ENCODE measurements at regions not wholly inside any gene's neighbourhood (a gene's known extent, or its start where the extent isn't known, plus 50 kb on each side); places are given as distances from the start of the nearest gene placed in this dataset.

DNA sequence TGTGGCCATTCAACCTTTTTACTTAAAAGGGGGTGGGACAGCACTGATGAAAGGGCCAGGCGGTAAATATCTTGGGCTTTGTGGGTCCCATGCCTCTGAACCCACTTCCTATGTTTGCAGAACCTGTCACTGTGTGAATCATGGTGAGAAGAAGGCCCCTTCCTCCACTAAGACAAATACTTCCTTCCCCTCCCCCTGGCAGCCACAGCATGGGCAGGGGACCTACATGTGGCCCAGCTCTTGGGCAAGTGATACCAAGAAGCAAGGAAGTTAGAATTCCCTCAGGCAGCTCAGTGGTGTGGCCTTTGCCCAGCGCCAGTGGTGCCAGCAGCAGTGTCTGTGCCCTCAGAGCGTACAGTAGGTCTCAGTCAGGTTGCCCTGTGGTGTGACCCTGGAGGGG, 168.6 kb downstream of the TRIM33 start:
- H3K4me3 Mint-ChIP-seq, result no peak overlapping the region
- H3K27me3 Mint-ChIP-seq (ENCODE audit: low read depth), result peaks cover 8% of the 10 kb centered on the region
- peaks cover 18% of the 10 kb centered on the region for H3K4me1 Mint-ChIP-seq
- TF ChIP-seq, protein P1, sequence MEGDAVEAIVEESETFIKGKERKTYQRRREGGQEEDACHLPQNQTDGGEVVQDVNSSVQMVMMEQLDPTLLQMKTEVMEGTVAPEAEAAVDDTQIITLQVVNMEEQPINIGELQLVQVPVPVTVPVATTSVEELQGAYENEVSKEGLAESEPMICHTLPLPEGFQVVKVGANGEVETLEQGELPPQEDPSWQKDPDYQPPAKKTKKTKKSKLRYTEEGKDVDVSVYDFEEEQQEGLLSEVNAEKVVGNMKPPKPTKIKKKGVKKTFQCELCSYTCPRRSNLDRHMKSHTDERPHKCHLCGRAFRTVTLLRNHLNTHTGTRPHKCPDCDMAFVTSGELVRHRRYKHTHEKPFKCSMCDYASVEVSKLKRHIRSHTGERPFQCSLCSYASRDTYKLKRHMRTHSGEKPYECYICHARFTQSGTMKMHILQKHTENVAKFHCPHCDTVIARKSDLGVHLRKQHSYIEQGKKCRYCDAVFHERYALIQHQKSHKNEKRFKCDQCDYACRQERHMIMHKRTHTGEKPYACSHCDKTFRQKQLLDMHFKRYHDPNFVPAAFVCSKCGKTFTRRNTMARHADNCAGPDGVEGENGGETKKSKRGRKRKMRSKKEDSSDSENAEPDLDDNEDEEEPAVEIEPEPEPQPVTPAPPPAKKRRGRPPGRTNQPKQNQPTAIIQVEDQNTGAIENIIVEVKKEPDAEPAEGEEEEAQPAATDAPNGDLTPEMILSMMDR (IDR thresholded peaks at IDR 0.05; ENCODE audit: unreplicated experiment), result no peak
- H3K9me3 Mint-ChIP-seq, result peaks cover 3% of the 10 kb centered on the region
- DNase-seq (ENCODE audit: low spot score in 2 of 2, unreplicated experiment in 2 of 2), result no peak
- H3K36me3 Mint-ChIP-seq, result no peaks in the 10 kb centered on the region
- no peak overlapping the region for H3K27ac Mint-ChIP-seq

DNA sequence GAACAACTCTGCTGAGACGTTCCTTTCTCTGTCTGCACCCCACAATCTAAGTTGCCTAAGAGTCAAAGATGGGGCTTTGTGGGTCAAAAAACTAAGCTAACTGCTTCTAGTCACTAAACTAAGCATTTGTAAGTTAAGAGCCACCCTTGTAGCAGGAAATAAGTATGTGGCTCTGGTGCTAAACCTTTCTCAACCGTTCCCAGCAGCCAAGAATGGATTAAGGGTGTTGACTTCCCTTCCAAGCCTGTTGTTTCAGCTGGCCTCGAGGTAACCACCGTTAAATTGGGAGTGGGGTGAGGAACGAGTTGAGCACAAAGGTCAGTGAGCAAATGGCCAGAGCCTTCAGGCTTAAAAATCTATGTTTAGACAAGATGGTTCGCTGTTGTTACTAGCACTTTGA, 169.1 kb downstream of the TRIM33 start:
- Mint-ChIP-seq H3K4me1 (peaks cover 18% of the 10 kb centered on the region), H3K27me3 (ENCODE audit: low read depth) (peaks cover 8% of the 10 kb centered on the region), H3K9me3 (peaks cover 3% of the 10 kb centered on the region), H3K36me3 (no peaks in the 10 kb centered on the region), H3K27ac (no peak overlapping the region), H3K4me3 (no peak overlapping the region)
- TF ChIP-seq, protein P1 (IDR thresholded peaks at IDR 0.05; ENCODE audit: unreplicated experiment), result no peak
- DNase-seq (ENCODE audit: low spot score in 2 of 2, unreplicated experiment in 2 of 2), result no peak

DNA sequence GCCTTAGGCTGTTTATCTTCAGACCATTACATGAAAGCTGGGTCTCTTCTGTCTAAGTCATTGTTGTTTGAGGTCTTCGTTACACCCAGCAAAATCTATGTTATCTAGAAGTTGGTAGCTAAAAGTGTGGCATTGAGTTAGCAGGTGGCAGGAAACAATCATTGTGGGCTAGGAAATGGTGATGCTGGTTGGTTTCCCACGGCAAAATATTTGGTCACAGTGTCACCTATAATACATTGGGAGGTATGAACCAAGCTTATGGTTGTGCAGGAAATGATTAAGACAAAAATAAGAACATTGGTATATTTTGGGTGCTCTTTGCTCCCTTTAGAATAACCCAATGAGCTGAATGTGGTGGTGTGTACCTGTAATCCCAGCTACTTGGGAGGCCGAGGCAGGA, 169.7 kb downstream of the TRIM33 start:
- TF ChIP-seq, protein P1 (IDR thresholded peaks at IDR 0.05; ENCODE audit: unreplicated experiment), result no peak
- Mint-ChIP-seq H3K9me3 (peaks cover 3% of the 10 kb centered on the region), H3K27ac (no peak overlapping the region), H3K27me3 (ENCODE audit: low read depth) (peaks cover 8% of the 10 kb centered on the region), H3K4me1 (peaks cover 16% of the 10 kb centered on the region), H3K36me3 (no peaks in the 10 kb centered on the region), H3K4me3 (no peak overlapping the region)
- no peak for DNase-seq (ENCODE audit: low spot score in 2 of 2, unreplicated experiment in 2 of 2)

DNA sequence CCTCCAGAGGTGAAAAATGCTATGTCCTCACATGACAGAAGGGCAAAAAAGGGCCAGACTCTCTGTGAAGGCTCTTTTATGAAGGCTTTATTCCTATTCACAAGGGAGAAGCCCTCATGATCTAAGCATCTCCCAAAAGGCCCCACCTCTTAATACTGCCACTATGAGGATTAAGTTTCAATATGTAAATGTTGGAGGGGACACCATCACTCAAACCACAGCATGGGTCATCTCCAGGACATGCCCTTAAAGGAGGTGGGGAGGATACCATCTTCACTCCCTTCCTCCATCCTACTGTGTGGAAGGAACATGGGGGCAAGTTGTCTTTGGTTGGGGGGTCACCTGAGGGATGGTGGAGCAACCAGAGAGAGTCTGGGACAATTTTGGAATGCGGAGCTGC, 170.1 kb downstream of the TRIM33 start:
- TF ChIP-seq, protein P1 (IDR thresholded peaks at IDR 0.05; ENCODE audit: unreplicated experiment), result no peak
- Mint-ChIP-seq H3K27ac (no peak overlapping the region), H3K4me1 (peaks cover 15% of the 10 kb centered on the region), H3K27me3 (ENCODE audit: low read depth) (peaks cover 8% of the 10 kb centered on the region), H3K4me3 (no peak overlapping the region), H3K36me3 (no peaks in the 10 kb centered on the region), H3K9me3 (peaks cover 3% of the 10 kb centered on the region)
- no peak for DNase-seq (ENCODE audit: low spot score in 2 of 2, unreplicated experiment in 2 of 2)

DNA sequence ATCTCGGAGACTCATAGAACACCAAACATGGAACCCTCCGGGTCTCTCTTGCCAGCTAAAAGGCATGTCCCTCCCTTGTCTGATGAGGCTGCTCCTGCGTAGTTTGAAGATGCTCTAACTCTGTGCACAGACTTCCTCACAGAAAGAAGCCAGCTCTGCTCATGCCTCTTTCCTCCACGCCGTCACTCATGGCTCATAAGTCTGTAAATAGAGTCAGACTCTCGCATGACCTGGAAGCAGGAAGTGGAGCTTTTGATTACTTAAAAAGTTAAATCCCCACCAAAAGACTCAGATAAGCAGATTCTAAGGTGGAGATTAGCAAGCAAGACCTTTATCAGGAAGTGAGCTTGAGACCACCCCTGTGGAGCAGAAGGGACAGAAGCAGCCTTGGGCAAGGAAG, 171.6 kb downstream of the TRIM33 start:
- Mint-ChIP-seq H3K4me3 (no peak overlapping the region), H3K36me3 (no peaks in the 10 kb centered on the region), H3K4me1 (peaks cover 10% of the 10 kb centered on the region), H3K27ac (no peak overlapping the region), H3K27me3 (ENCODE audit: low read depth) (peaks cover 17% of the 10 kb centered on the region), H3K9me3 (peaks cover 3% of the 10 kb centered on the region)
- no peak for DNase-seq (ENCODE audit: low spot score in 2 of 2, unreplicated experiment in 2 of 2)
- TF ChIP-seq, protein P1 (IDR thresholded peaks at IDR 0.05; ENCODE audit: unreplicated experiment), result no peak
